ENCODE measurements at regions not wholly inside any gene's neighbourhood (a gene's known extent, or its start where the extent isn't known, plus 50 kb on each side); places are given as distances from the start of the nearest gene placed in this dataset.
"Not testable (repeated sequence)": the region's sequence is repeated elsewhere in the genome, so short reads cannot be mapped to it uniquely, and the experiment has no call there.

DNA sequence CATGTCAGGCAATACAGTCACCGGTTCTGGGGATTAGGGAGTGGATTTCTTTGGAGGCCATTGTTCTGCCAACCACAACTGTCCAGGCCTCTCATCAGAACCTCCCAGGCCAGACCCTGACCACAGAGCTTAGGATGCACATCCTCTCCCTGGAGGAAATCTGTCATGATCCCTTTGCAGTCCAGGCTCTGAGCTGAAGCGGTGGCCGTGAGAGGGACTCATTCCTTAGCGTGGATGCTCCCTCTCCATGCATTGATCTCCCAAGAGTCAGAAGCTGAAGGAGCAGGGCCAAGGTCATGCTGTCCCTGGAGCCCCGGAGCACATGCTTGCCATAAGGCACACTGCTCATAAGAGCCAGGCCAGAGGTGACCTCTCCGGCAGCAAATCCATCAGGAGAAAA lies 181.4 kb downstream of the COPRS start (continued):
- TF ChIP-seq, protein P1, sequence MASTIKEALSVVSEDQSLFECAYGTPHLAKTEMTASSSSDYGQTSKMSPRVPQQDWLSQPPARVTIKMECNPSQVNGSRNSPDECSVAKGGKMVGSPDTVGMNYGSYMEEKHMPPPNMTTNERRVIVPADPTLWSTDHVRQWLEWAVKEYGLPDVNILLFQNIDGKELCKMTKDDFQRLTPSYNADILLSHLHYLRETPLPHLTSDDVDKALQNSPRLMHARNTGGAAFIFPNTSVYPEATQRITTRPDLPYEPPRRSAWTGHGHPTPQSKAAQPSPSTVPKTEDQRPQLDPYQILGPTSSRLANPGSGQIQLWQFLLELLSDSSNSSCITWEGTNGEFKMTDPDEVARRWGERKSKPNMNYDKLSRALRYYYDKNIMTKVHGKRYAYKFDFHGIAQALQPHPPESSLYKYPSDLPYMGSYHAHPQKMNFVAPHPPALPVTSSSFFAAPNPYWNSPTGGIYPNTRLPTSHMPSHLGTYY (CRISPR knock-in tag; IDR thresholded peaks at IDR 0.05) = no peak
- no peak for TF ChIP-seq PRRX2 (CRISPR knock-in tag; IDR thresholded peaks at IDR 0.05)
- TF ChIP-seq, protein P2, sequence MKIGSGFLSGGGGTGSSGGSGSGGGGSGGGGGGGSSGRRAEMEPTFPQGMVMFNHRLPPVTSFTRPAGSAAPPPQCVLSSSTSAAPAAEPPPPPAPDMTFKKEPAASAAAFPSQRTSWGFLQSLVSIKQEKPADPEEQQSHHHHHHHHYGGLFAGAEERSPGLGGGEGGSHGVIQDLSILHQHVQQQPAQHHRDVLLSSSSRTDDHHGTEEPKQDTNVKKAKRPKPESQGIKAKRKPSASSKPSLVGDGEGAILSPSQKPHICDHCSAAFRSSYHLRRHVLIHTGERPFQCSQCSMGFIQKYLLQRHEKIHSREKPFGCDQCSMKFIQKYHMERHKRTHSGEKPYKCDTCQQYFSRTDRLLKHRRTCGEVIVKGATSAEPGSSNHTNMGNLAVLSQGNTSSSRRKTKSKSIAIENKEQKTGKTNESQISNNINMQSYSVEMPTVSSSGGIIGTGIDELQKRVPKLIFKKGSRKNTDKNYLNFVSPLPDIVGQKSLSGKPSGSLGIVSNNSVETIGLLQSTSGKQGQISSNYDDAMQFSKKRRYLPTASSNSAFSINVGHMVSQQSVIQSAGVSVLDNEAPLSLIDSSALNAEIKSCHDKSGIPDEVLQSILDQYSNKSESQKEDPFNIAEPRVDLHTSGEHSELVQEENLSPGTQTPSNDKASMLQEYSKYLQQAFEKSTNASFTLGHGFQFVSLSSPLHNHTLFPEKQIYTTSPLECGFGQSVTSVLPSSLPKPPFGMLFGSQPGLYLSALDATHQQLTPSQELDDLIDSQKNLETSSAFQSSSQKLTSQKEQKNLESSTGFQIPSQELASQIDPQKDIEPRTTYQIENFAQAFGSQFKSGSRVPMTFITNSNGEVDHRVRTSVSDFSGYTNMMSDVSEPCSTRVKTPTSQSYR (CRISPR knock-in tag; IDR thresholded peaks at IDR 0.05) = no peak
- TF ChIP-seq ZNF396 (CRISPR knock-in tag; IDR thresholded peaks at IDR 0.05; ENCODE audit: borderline replicate concordance) = no peak

DNA sequence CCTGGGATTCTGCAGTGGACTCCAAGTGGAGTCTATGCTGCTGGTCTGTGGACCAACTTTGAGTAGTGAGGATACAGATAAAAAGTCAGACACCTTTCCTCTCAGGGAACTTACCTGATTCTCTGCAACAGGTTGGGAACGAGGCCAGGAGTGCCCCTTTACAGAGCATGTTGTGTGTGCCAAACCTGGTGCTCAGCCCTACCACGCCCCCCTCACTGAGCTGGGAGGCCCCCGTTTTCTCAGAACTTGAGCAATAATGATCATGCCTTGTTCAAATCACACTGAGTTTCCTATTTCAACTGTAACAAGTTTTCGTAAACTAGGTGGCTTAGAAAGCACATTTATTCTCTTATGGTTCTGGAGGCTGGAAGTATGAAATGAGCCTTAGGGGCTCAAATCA lies 182.0 kb downstream of the COPRS start:
- Mint-ChIP-seq H3K27ac (no peak overlapping the region), H3K4me1 (no peaks in the 10 kb centered on the region), H3K4me3 (no peak overlapping the region), H3K36me3 (no peaks in the 10 kb centered on the region), H3K27me3 (ENCODE audit: low read depth) (peaks cover 4% of the 10 kb centered on the region; the same call in 1 of the 2 replicates), H3K9me3 (0 out of 2 replicates have a peak, but pooled peaks cover 6% of the 10 kb centered on the region)
- ATAC-seq (no peak), DNase-seq (ENCODE audit: low spot score) (no peak)
- CTCF ChIA-PET = no interaction called here
- no peak for TF ChIP-seq SMAD3 (CRISPR knock-in tag; IDR thresholded peaks at IDR 0.05; ENCODE audit: borderline replicate concordance)
- TF ChIP-seq PRRX2 (CRISPR knock-in tag; IDR thresholded peaks at IDR 0.05) = no peak
- no peak for TF ChIP-seq MYBL2 (CRISPR knock-in tag; IDR thresholded peaks at IDR 0.05)
- TF ChIP-seq CREB1 (CRISPR knock-in tag; IDR thresholded peaks at IDR 0.05) = no peak
- no peak for TF ChIP-seq E2F5 (CRISPR knock-in tag; IDR thresholded peaks at IDR 0.05)
- no peak for TF ChIP-seq OVOL2 (CRISPR knock-in tag; IDR thresholded peaks at IDR 0.05; ENCODE audit: borderline replicate concordance)
- no peak for TF ChIP-seq JAZF1 (CRISPR knock-in tag; IDR thresholded peaks at IDR 0.05)
- no peak for TF ChIP-seq ATF3 (CRISPR knock-in tag; conservative IDR thresholded peaks at IDR 0.05)
- no peak for TF ChIP-seq NR2C2 (CRISPR knock-in tag; IDR thresholded peaks at IDR 0.05)
- no peak for TF ChIP-seq ZNF317 (CRISPR knock-in tag; IDR thresholded peaks at IDR 0.05; ENCODE audit: borderline replicate concordance, low read depth)
- TF ChIP-seq GTF2I (CRISPR knock-in tag; conservative IDR thresholded peaks at IDR 0.05) = no peak
- TF ChIP-seq NR3C1 (CRISPR knock-in tag; conservative IDR thresholded peaks at IDR 0.05; ENCODE audit: low read depth) = no peak
- TF ChIP-seq, protein P3, sequence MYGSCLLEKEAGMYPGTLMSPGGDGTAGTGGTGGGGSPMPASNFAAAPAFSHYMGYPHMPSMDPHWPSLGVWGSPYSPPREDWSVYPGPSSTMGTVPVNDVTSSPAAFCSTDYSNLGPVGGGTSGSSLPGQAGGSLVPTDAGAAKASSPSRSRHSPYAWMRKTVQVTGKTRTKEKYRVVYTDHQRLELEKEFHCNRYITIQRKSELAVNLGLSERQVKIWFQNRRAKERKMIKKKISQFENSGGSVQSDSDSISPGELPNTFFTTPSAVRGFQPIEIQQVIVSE (CRISPR knock-in tag; IDR thresholded peaks at IDR 0.05; ENCODE audit: borderline replicate concordance) = no peak
- no peak for TF ChIP-seq STAT6 (CRISPR knock-in tag; conservative IDR thresholded peaks at IDR 0.05; ENCODE audit: low read depth)
- TF ChIP-seq USF2 (CRISPR knock-in tag; IDR thresholded peaks at IDR 0.05) = no peak
- TF ChIP-seq, protein P4, sequence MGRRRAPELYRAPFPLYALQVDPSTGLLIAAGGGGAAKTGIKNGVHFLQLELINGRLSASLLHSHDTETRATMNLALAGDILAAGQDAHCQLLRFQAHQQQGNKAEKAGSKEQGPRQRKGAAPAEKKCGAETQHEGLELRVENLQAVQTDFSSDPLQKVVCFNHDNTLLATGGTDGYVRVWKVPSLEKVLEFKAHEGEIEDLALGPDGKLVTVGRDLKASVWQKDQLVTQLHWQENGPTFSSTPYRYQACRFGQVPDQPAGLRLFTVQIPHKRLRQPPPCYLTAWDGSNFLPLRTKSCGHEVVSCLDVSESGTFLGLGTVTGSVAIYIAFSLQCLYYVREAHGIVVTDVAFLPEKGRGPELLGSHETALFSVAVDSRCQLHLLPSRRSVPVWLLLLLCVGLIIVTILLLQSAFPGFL (CRISPR knock-in tag; IDR thresholded peaks at IDR 0.05; ENCODE audit: borderline replicate concordance) = no peak
- TF ChIP-seq, protein P5, sequence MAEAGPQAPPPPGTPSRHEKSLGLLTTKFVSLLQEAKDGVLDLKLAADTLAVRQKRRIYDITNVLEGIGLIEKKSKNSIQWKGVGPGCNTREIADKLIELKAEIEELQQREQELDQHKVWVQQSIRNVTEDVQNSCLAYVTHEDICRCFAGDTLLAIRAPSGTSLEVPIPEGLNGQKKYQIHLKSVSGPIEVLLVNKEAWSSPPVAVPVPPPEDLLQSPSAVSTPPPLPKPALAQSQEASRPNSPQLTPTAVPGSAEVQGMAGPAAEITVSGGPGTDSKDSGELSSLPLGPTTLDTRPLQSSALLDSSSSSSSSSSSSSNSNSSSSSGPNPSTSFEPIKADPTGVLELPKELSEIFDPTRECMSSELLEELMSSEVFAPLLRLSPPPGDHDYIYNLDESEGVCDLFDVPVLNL (CRISPR knock-in tag; IDR thresholded peaks at IDR 0.05; ENCODE audit: borderline replicate concordance, low read depth) = no peak
- TF ChIP-seq FOXJ3 (CRISPR knock-in tag; IDR thresholded peaks at IDR 0.05; ENCODE audit: borderline replicate concordance) = no peak
- no peak for TF ChIP-seq ELF4 (CRISPR knock-in tag; IDR thresholded peaks at IDR 0.05; ENCODE audit: low read depth)
- no peak for TF ChIP-seq HMGA2 (CRISPR knock-in tag; IDR thresholded peaks at IDR 0.05)
- POLR2A ChIA-PET = no interaction called here

GRCh38 chr17:31675392-31675791 lies 183.7 kb downstream of the COPRS start:
- H3K4me1 Mint-ChIP-seq; ATAC-seq; H3K27ac Mint-ChIP-seq; H3K4me3 Mint-ChIP-seq; DNase-seq (ENCODE audit: low spot score); CTCF ChIA-PET; POLR2A ChIA-PET; H3K27me3 Mint-ChIP-seq (ENCODE audit: low read depth); H3K36me3 Mint-ChIP-seq: not testable (repeated sequence)
- peaks cover 14% of the 10 kb centered on the region for H3K9me3 Mint-ChIP-seq

All from WTC11 (cell line).